ENCODE measurements at regions not wholly inside any gene's neighbourhood (a gene's known extent, or its start where the extent isn't known, plus 50 kb on each side); places are given as distances from the start of the nearest gene placed in this dataset.

- TF ChIP-seq POLR2A (IDR thresholded peaks at IDR 0.05) (no peak), CTCF (IDR thresholded peaks at IDR 0.05 in 4 of 5, conservative IDR thresholded peaks at IDR 0.05 in 1 of 5) (no peak)
These were observed 191.2 kb downstream of the FZD1 start for GRCh38 chr7:91455411-91455810.
